Stimulated activated CD4-positive, alpha-beta T cell treated with anti-CD3 and anti-CD28 coated beads, Interleukin-4, amount 100 ng/mL, for 24 hours (primary cell): ENCODE measurements at regions not wholly inside any gene's neighbourhood (a gene's known extent, or its start where the extent isn't known, plus 50 kb on each side); places are given as distances from the start of the nearest gene placed in this dataset.

Experiments
- DNase-seq: peaks from one replicate; pipeline ENCODE4 v3.0.0-alpha.2; 2020

DNA sequence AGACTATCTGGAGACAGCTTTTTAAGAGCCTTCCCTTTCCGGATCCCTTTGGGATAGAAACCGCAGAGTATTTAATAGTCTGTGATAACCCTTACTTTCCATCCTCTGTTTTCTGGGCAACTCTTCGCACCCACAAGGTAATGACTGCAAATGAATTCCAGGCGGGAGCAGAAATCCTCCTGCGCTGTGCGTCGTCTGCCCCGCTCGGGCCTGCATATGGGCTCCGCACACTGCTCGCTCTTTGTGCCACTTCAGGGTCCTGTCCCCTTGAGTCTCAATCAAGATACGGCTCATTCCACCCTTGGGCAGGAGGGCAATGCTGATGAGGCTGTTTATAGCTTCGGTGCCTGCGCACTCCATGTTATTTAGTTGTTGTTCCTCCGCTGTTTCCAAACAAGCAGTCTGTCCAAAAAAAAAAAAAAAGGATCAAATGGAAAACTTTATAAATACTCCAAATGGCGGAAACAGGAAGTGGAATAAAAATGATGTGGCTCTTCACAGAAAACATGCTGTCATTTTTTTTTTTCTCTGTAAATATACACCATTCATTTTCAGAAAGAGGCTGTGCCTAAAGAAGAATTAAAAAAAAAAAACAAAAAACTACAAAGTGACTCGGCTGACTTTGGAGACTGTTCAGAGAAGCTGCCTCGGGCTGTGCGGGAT is 169.6 kb upstream of the GMDS start:
- no peak for DNase-seq

DNA sequence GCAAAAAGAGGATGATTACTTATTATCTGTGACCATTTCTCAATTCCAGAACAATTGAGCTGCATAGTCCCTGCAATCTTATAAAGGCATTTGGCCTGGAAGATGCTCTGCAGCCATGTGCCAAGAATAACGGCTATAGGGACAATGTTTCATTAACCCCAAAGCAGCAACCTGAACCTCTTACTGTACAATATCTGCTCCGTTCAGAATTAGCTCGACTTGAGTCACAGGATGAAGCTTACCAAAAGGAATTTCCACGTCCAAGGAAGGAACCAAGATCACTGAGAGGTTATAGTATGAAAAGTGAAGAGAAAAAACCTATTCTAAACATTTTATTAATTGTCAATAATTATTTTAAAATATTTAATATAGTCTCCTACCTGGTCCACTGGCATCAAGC is 167.3 kb upstream of the GMDS start:
- DNase-seq = no peak

DNA sequence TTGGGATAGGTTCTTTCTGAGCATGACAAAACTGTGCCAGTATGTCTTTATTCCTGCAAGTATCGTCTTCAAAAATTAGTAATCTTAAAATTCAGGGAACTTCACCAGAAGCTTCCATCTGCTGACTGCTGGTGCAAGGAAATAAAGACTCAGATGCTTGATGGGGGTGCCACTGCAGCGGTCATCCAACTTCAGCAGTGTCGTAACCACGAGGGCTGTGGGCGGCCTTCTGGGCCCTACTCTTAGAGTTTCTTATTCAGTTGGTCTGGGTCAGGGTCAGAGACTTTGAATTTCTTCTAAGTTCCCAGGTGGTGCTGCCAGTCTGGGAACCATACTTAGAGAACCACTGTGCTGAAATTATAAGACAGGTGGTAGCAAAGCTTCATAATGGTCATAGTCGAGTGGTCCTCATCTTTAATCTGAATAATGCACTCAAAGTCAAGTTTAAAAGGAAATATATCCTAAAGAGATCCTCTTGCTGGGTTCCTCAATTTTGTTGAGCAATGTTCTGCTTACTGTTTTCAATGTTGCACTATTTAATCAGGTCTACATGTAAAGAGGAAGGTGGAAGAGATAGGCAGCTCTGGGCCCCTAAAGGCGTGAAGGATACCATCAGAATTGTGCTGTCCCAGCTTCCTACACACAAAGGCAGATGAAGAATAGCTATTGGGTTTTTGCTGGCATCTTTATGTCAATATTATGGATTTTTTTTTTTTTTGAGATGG is 165.4 kb upstream of the GMDS start:
- no peak for DNase-seq

DNA sequence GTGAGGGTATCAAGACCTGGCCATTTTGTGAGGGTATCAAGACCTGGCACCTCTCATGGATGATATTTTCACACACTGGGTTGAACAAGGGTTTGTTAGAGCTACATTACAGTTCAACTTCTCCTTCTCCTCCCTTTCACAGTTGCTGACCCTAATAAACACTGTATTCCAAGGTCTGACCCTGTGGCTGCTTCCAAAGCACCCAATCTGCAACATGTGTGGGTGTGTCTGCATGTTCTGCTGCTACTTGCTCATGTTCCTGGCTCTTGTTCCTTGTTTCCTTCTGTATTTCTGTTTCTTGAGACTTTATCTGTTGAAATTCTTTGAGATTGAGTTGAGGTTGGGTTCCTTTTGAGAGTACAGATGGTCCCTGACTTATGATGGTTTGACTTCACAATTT is 162.1 kb upstream of the GMDS start:
- no peak for DNase-seq

DNA sequence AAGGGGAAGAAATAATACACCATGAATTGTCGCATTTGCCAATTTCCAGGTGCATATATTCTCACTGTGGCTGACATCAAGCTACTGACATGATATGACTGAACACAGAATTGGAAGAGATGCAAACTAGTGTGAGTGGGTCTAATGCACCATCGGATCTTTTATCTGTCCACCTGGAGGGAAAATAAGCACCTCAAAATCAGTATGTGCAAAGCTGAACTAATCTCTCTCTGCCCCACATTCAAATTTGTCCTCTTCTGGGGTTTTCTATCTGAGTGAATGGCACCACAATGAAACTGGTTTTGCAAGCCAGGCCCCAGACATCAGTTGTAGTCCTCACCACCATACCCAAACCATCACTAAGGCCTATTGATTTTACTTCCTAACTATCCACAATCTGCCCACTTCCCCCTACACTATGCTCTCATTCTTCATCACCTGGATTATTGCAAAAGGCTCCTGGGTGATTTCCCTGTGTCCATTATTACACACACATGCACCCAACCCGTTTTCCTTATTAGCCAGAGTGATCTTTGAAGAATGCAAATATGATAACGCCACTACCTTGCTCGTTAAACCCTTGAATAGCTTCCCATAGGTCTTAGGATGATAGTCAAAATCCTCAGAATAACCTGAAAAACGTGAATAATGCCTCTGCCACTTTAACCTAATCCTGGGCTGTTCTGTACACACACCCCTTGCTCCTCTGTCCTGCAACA is 159.0 kb upstream of the GMDS start:
- DNase-seq = no peak

DNA sequence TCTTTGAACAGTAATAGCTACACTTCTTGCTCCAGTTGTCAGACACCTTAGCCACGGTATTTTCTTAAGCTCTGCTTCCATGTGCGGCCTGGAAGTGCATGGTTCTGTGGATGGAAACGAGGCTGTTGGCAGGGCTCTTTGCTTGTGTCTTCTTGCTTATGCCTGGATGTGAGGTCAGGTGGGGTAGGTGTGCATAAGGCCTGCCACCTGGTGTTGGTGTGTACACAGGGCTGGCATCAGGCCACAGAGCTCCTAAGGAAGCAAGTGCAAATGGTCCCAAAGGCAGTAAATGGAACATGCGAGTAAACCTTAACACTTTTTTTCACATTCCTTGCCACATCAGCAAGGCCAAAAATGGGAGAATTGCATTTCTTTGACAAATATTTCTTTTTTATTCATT is 158.1 kb upstream of the GMDS start:
- no peak for DNase-seq

DNA sequence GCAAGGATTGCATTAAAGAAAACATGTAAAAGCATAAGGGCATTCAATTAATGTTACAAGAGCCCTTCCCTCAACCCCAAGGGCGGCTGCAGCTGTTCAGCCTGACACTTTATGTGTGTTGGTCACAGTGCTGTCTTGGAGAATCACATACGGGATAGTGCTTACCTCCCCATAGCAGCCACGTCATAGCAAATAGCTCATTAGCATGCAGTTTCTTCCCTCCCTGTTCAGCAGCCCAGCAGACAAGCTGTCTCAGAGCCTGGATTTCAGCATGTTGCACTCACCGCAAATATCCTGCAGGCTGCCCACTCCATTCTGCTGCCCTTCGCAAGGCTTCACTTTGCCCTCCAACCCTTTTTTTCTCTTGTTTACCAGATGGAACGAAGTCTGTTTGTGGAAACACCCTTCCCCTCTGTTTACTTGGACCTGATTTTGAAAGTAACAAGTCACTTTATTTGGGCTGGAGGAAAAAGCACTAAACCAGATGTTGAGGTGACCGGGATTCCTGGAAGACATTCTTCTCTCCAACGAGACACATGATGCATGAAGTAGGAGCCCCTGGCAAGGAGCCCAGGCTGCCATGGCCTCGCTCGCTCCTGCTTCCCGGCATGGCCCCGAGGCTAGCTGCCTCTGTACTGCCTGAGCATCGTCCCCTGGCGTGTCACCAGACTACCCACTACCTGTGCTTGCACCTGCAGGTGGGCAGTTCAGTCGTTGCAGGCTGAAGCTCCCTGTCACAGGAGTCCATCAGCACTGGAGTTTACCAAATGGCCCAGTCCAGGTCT is 151.6 kb upstream of the GMDS start:
- no peak for DNase-seq

DNA sequence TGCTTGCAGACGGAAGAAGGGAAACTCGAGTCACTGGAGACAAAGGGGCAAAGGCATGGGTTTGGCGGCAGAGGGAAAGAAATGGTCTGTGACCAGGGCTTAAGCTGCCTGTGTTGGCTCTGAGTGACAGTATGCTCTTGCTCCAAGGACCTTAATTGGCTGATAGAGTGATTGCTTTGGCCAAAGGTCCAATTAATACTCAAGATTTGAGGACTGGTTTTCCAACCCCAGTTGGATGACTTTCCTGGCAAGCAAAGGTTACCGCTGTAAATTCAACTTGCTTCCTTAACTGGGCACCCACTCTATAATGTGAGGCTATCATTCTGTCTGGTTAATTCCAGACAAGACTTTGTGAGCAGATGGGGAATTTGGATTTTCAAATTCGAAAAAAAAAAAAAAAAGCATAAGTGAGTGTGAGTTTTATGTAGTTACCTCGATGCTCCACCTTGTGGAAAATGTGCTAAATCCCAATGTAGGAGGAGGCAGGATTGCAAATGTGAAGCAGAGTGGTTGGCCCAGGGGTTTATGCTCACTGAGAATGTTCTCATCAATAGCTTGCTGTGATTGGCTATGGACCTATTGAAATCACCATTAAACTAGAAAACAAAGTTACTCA is 150.7 kb upstream of the GMDS start:
- no peak for DNase-seq

DNA sequence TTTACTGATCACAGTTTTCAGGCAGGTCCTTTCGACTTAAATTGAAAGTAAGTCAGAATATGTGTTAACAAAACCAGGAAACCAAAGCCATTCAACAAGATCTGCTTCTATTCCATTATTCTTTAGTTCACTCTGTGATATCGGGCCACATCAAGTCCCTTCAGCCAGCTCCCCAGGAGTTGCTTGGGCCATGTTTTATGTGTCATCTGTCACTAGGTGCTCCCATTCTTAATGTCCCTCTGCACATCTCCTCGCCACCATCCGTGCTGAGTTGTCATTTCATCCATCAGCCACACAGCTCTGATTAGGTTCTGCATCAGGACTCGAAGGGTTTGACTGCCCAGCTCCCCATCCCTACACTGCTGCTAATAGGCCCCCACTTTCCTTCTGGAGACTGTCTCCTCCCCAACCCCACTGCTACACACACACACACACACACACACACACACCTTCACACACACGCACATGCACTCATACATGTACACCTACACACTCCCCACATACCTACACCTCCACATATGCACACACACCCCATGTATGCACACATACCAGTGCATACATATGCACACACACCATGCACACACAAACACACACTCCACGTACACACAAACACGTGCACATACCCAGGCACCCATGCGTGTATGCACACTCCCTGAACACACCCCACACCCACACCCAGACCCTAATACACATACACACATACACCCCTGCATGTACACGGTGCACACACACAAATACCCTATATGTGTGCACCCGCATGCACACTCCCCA is 143.3 kb upstream of the GMDS start:
- DNase-seq = no peak

DNA sequence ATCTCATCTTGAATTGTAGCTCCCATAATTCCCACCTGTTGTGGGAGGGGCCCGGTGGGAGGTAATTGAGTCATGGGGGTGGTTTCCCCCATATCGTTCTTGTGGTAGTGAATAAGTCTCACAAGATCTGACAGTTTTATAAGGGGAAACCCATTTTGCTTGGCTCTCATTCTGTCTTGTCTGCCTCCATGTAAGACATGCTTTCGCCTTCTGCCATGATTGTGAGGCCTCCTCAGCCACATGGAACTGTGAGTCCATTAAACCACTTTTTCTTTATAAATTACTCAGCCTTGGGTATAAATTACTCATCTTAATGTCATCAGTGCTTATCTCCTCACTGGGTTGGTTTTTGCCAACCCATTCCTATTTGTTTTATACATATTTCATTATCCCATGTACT is 142.0 kb upstream of the GMDS start:
- DNase-seq = peak; percentile 28

DNA sequence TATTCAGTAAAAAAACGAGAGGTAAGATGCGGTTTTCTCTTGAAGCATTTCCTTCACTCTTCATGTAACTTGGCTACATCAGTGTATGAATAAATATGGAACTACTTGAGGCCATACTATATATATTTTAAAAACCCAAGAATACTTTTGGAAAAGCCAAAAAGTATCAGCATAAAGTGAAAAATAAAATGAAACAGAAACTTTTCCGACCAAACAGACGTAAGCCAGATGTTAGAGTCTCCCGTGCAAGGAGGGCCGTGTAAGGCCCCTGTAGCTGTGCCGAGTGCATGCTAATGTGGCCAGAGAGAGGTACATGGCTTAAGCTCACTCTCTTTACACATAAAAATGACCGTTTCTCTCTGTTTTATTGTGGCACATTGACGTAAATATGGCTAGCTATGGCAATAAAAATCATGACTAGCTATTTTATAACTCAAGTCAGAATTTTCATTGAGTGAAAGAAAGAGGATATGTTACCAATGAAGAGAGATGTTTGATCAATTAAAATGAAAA is 140.1 kb upstream of the GMDS start:
- DNase-seq = no peak

DNA sequence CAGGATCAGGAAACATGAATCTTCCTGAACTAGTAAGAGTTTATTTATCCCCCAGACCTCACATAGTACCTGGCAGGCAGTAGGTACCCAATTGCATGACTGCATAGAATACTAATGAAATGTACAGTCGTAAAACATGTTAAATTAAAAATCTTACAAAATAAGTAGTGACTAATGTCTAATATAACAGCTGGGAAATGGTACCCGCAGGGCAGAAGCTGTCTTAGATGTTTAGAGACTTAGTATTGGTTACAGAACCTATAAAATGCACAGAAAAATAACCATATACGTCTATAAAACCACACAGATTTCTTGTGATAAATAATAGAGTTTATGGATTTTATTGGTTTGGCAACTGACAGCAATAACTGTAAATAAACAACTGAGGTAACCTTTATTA is 139.1 kb upstream of the GMDS start:
- DNase-seq = no peak

DNA sequence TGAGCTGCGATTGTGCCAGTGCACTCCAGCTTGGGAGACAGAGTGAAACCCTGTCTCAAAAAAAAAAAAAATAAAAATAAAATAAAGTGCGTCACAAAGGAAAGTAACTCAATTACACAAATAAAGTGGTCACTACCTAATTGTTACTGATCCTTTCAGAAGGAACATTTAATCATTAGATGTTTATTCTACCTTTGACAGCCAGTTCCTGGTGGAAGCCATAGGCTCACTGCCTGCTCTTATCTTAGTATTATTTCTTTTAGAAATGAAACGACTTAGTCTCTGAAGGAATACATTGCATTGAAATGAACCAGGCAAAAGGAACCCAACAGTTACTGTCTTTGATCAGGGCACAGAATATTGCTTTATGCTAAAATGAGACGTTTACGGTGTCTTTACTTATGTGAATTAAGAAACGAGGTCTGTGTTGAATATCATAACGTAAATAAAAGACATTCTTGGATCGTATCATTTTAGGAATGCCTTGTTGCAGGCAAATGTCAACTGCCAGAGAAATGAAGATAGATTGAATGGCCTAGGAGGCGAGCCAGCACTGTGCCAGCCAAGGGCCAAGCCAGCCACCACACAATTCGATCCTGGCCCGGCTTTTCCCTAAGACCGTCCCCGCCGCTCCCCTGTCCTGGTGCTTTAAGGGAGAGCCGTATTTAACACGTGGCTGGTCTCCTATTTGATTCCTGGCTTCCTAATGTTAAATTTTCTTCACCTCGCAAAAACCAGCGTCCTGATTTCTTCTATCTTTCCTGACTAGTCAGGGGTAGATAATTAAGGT is 136.7 kb upstream of the GMDS start:
- no peak for DNase-seq

DNA sequence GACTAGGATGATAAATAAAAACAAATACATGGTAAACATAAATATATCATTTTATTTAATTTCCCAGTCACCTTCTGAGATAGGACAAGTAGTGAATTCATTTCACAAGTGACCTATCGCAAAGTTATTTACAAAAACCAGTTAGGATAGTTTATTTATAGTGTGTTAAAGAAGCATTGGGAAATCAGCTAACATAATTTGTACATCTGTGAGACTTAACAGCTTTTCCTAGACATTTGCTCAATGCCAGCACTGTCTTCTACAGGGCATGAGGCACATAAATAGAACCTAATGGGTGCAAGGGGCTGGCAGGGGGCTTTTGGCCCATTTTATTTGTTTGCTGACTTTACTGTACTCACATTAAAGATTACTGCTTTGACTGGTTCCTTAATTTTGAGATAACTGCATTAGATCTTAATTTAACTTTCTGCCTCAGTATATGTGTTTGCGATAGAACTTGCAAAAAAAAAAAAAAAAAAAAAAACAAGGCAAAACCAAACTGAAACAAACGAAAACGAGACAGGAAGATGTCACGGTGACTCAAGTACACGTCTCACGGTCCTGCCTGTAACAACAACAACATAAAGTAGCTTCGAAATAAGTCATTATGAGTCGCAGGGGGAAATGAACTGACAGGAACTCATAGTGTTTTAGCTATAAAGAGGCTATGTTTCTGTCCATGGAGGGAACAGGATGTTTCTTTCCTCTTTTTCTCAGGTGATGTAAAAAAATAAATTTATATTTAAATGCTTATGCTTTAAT is 133.7 kb upstream of the GMDS start:
- DNase-seq = no peak

DNA sequence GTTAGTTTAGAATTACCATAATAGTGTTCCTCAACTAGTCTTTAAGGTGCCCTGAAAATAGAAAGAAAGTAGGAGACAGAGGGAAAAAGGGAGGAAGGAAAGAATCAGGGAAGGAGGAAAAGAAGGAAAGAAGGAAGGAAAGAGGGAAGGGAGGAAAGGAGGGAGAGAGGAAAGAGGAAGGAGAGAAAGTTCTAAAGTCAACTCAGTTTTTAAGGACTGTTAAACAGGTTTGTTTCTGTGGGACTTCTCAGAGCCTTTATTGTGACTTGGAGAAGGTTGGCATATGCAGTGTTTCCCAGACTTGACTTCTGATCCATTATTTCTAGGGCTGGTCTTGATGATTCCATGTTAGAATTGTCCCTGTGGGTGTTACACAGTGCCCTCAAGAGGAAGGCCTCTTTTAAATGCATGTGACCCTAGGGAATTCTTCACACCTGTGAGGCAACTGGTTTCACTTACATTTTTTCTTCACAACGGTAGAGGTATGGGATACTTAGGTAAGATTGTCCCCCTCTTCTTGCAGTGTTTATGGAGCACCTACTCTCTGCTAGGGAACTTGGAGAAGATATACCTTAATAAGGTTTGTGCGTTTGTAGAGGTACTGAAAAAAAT is 132.7 kb upstream of the GMDS start:
- no peak for DNase-seq

DNA sequence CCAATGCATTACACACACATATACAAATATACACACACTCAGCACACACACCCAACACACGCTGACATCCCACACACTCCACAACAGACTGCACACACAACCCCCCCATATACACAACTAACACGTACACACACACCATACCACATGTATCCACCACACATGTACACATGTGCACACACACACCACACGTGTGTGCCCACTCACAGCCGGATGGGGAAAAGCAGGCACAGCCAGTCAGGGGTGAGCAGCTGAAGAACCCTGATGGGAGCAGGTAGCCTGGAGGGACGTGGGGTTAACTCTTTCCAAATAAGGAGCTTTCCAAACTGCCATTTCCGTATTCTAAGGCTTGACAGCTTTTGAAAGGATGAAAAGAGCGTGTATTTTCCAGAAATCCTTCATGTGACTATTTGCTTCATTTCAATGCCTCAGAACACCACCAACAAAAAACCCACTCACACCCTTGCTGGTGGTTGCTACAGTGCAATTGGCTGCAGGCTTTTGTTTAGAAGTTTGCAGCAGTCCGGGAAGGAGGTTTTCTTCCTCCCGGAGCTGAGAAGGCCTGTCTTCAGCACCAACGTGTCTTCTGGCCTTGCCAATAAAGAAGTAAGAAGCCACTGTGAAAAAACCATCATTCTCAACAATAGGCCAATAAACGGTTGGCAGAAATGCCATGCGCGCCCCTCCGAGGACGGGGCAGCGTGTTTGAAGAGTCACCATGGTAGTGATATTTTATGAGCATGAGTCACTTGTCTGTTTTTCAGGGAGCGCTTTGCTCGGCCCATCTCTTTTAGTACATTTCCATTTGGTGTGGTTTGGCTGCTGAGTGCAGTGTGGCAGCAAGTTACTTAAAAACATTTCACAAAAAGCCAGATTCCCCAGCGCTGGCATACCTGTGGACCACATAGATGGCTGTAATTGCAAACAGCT is 131.3 kb upstream of the GMDS start:
- DNase-seq = no peak

DNA sequence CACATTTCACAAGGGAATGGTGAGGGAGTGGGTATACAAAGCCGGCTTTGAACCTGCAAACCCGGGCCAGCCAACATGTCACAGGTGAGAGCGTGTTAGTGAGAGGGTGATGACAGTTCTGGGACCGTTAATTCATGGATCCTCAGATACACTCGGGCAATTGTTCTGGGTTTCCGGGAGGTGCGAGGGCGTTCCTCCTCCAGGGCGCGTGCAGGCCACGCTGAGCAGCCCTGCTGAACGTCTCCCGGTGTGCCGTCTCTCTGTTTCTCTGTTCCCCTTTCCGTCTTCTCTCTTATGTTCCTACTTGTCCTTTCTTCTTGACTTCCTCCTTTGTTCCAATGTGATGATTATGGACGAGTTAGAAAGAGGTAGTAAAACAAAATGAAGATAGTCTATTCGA is 130.0 kb upstream of the GMDS start:
- no peak for DNase-seq

DNA sequence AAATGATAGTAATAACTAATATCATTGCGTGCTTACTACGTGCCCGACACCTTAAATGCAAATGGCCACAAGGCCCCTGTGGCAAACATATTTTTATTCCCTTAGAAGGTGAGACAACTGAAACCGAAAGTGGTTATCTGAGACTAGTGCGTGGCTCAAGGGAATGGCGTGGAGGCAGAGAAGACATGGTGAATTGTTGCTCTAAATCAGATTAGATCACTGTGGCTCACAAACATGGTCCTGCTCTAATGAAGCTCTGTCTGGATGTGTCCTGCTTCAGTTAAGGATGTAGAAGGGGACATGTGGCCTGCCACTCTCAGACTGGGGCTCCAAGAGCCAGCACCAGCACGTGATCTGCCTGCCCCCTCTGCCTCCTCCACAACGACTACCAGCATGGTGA is 124.2 kb upstream of the GMDS start:
- no peak for DNase-seq

DNA sequence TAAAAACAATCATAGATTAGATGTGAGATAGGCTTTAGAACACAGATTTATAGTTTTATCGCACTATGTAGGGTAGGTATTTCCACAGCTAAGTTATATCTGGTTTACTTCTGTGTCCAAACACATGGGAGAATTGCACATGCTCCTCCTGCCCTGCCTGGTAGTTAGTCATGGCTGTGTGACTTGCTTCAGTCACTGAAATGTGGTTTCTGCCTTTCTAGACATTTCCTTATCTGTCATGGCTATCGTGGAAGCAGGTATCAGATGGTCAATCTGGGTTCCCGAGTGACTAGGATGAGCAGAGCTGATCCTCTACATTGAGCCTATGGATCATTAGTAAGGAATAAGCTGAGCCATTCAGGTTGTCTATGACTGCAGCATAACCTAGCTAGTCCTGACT is 117.8 kb upstream of the GMDS start:
- DNase-seq = no peak
